GM23248 (cell line): ENCODE measurements at regions not wholly inside any gene's neighbourhood (a gene's known extent, or its start where the extent isn't known, plus 50 kb on each side); places are given as distances from the start of the nearest gene placed in this dataset.

Source experiments
- DNase-seq: peaks from one replicate; pipeline ENCODE4 v3.0.0-alpha.2; 2015
- H2AFZ ChIP-seq: fragments of 200-600 bp; sonication (generic); 2 replicates; pipeline ENCODE4 v1.6.1; 2016; ENCODE audit warnings: antibody characterized with exemption
- H3F3A ChIP-seq: fragments of 200-600 bp; sonication (generic); 2 replicates; pipeline ENCODE4 v1.6.1; 2016; ENCODE audit warnings: mild to moderate bottlenecking, antibody characterized with exemption, mixed run types; ENCODE audit not compliant: insufficient read depth
- H3K27ac ChIP-seq: fragments of 200-600 bp; sonication (generic); 2 replicates; pipeline ENCODE4 v1.5.1; 2016; ENCODE audit warnings: mild to moderate bottlenecking
- H3K27me3 ChIP-seq: fragments of 200-600 bp; sonication (generic); replicated peaks from 2 replicates; pipeline ENCODE4 v1.6.1; 2016; ENCODE audit warnings: mild to moderate bottlenecking; ENCODE audit not compliant: insufficient read depth
- H3K36me3 ChIP-seq: fragments of 200-600 bp; sonication (generic); 2 replicates; pipeline ENCODE4 v1.6.1; 2016; ENCODE audit warnings: low read depth, mild to moderate bottlenecking
- H3K4me1 ChIP-seq: fragments of 200-600 bp; sonication (generic); 2 replicates; pipeline ENCODE4 v1.6.1; 2016; ENCODE audit warnings: mild to moderate bottlenecking; ENCODE audit not compliant: insufficient read depth
- H3K4me2 ChIP-seq: fragments of 200-600 bp; sonication (generic); one replicate; pipeline ENCODE4 v1.6.1; 2016; ENCODE audit warnings: mild to moderate bottlenecking; ENCODE audit not compliant: unreplicated experiment
- H3K4me3 ChIP-seq: fragments of 200-600 bp; sonication (generic); 2 replicates; pipeline ENCODE4 v1.5.1; 2016; ENCODE audit warnings: mild to moderate bottlenecking
- H3K79me2 ChIP-seq: fragments of 200-600 bp; sonication (generic); 2 replicates; pipeline ENCODE4 v1.6.1; 2016; ENCODE audit warnings: mild to moderate bottlenecking; ENCODE audit not compliant: insufficient read depth
- H3K9ac ChIP-seq: fragments of 200-600 bp; sonication (generic); 2 replicates; pipeline ENCODE4 v1.6.1; 2016; ENCODE audit warnings: mild to moderate bottlenecking
- H3K9me2 ChIP-seq: fragments of 200-600 bp; sonication (generic); 2 replicates; pipeline ENCODE4 v1.6.1; 2016; ENCODE audit warnings: mixed run types, mild to moderate bottlenecking, moderate library complexity; ENCODE audit not compliant: insufficient read depth
- H3K9me3 ChIP-seq: fragments of 200-600 bp; sonication (generic); one replicate; pipeline ENCODE4 v1.6.1; 2017; ENCODE audit warnings: low read depth
- H4K20me1 ChIP-seq: fragments of 200-600 bp; sonication (generic); 2 replicates; pipeline ENCODE4 v1.6.0; 2016; ENCODE audit not compliant: insufficient read depth
- EZH2 ChIP-seq: fragments of 200-600 bp; sonication (generic); IDR thresholded peaks from 2 replicates; pipeline ENCODE4 v1.6.1; 2018; ENCODE audit warnings: antibody characterized with exemption, mild to moderate bottlenecking; ENCODE audit not compliant: insufficient read depth, poor library complexity, severe bottlenecking
- EZH2phosphoT487 ChIP-seq: fragments of 200-600 bp; sonication (generic); IDR thresholded peaks from 2 replicates; pipeline ENCODE4 v1.6.1; 2018; ENCODE audit warnings: antibody characterized with exemption, moderate library complexity, mild to moderate bottlenecking, low read depth; ENCODE audit not compliant: insufficient read depth
- WGBS, 2 experiments: methylation state at CpG; one replicate each; pipeline ENCODE4 v1.1.6; 2015 to 2017; ENCODE audit warnings: low lambda C conversion rate in 2 of 2, low coverage in 1 of 2; ENCODE audit errors: missing lambda C conversion rate in 2 of 2; 5-methylcytosine and 5-hydroxymethylcytosine counted together
- in situ Hi-C: fragments of 300-500 bp; cut with MboI; formaldehyde crosslinking; loops from 2 replicates; pipeline ENCODE4 v1.15.0; 2020

DNA sequence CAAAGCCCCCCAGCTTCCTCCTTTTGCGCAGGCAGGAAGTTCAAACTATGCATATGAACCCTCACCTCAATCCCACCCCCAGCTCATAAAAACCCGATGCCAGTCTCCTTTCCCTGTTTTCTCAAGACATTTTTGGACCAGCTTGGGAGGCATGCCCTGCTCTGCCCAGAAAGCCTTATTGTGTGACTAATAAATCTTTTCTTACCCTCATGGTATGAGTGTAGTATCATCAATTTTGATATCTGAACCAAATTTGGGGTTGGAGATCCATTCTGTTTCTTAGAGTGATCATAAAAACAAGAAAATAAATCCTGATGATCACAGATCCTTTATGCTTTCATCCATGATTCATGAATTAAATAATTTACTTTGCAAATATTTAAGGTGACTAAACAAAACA is 128.5 kb downstream of the ALG10B start:
- H3K9ac ChIP-seq = no peak overlapping the region
- WGBS, 2 experiments = 23 to 25% methylated on average over 2 of the region's 2 CpGs
- H3K27ac ChIP-seq = no peak overlapping the region
- no peaks in the 10 kb centered on the region for H3K9me2 ChIP-seq
- no peaks in the 10 kb centered on the region for H3F3A ChIP-seq
- H3K4me1 ChIP-seq = no peaks in the 10 kb centered on the region
- no peak overlapping the region for H3K4me2 ChIP-seq
- H3K79me2 ChIP-seq = no peaks in the 10 kb centered on the region
- no peak for DNase-seq
- no peaks in the 10 kb centered on the region for H3K36me3 ChIP-seq
- no peaks in the 10 kb centered on the region for H3K9me3 ChIP-seq
- H2AFZ ChIP-seq = no peak overlapping the region
- in situ Hi-C loops = no loop called here
- H3K27me3 ChIP-seq = no peaks in the 10 kb centered on the region
- H4K20me1 ChIP-seq = no peaks in the 10 kb centered on the region
- TF ChIP-seq EZH2 = no peak
- TF ChIP-seq EZH2phosphoT487 = no peak
- no peak overlapping the region for H3K4me3 ChIP-seq

DNA sequence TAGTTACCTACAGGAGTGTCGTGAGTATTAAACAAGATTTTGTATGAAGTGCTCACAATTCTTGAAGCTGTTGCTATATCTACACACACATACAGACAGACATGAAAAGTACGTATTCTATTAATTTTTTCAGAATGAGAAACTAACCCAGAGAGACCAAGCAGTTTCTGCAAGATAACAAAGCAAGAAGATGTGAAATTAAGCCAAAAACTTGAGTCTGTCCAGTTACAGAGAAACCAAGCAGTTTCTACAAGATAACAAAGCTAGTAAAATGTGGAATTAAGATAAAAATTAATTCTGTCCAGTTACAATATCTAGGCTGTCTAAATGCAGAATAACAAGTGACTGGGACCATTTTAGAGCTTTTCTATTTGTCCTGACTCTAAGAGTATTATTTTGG is 132.4 kb downstream of the ALG10B start:
- no peak overlapping the region for H3K9ac ChIP-seq
- no peak overlapping the region for H3K4me3 ChIP-seq
- TF ChIP-seq EZH2 = no peak
- TF ChIP-seq EZH2phosphoT487 = no peak
- WGBS, 2 experiments = 28 to 30% methylated on average over 2 of the region's 2 CpGs
- H3K79me2 ChIP-seq = no peaks in the 10 kb centered on the region
- H3K36me3 ChIP-seq = no peaks in the 10 kb centered on the region
- no peaks in the 10 kb centered on the region for H3K4me1 ChIP-seq
- H3K9me3 ChIP-seq = no peaks in the 10 kb centered on the region
- no peak for DNase-seq
- no peak overlapping the region for H2AFZ ChIP-seq
- no peaks in the 10 kb centered on the region for H3F3A ChIP-seq
- no peak overlapping the region for H3K27ac ChIP-seq
- H4K20me1 ChIP-seq = no peaks in the 10 kb centered on the region
- no peak overlapping the region for H3K4me2 ChIP-seq
- no peaks in the 10 kb centered on the region for H3K27me3 ChIP-seq
- H3K9me2 ChIP-seq = no peaks in the 10 kb centered on the region
- in situ Hi-C loops = no loop called here

DNA sequence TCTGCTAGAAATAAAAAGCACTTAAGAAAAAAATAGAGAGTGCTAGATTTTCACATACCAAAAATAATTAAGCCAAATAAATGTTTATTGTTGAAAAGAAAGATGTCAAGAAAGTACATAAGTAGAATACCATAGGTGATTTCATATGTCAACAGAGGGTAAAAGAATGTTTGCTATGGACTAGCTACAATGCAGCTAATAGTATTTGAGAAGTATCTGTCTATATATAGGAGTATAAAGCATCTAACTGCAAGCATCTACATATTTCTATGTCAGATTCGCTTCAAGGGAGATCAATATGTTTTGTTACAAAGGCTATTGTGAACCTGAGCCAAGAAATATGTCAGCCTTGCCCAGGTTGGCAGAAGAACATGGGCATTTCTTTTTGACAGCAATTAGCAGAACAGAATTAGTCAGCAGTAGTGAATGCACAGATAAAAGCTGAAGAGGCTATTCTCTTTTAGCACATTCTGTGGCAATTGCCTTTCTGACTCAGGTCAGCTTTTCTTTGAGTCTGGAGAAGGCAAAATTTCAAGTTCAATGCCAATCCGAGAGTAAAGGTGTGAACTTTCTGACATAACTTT is 140.1 kb downstream of the ALG10B start:
- in situ Hi-C loops = no loop called here
- no peaks in the 10 kb centered on the region for H3F3A ChIP-seq
- TF ChIP-seq EZH2phosphoT487 (no peak), EZH2 (no peak)

DNA sequence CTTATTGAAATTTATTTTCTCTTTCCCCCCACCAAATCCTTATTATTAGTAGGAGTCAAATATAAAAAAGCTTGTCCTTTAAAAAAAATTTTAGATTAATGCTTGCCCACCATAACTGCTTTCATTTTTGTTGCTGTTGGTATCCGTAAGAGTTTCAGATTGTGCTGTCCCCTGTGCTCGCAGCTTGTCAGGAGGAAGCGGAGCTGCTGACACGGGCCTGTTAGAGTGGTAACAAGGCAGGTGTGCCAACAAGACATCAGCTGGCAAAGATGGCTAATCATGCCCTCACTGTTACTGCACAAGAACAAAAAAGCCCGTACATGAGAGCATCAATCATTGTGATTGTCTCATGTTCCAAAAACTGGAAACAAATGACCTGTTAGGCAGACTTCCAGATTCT is 148.4 kb downstream of the ALG10B start:
- Histone ChIP-seq H3K79me2 (no peaks in the 10 kb centered on the region), H3K9me2 (no peaks in the 10 kb centered on the region), H3K9me3 (no peaks in the 10 kb centered on the region), H3F3A (no peaks in the 10 kb centered on the region), H3K4me2 (no peak overlapping the region), H3K9ac (no peak overlapping the region), H3K27me3 (no peaks in the 10 kb centered on the region), H3K36me3 (no peaks in the 10 kb centered on the region), H3K4me1 (no peaks in the 10 kb centered on the region), H3K4me3 (no peak overlapping the region), H2AFZ (no peak overlapping the region), H4K20me1 (no peaks in the 10 kb centered on the region), H3K27ac (no peak overlapping the region)
- WGBS, 2 experiments = 25 to 33% methylated on average over 5 of the region's 5 CpGs
- DNase-seq = no peak
- TF ChIP-seq EZH2phosphoT487 (no peak), EZH2 (no peak)
- in situ Hi-C loops = no loop called here

More for the DNA sequence above, 140.1 kb downstream of the ALG10B start:
- Histone ChIP-seq H3K4me1 (no peaks in the 10 kb centered on the region), H3K27ac (no peak overlapping the region), H3K79me2 (no peaks in the 10 kb centered on the region), H3K9me2 (no peaks in the 10 kb centered on the region), H4K20me1 (no peaks in the 10 kb centered on the region), H3K4me3 (no peak overlapping the region), H3K36me3 (no peaks in the 10 kb centered on the region), H3K4me2 (no peak overlapping the region), H3K9me3 (no peaks in the 10 kb centered on the region), H2AFZ (no peak overlapping the region), H3K27me3 (no peaks in the 10 kb centered on the region), H3K9ac (no peak overlapping the region)
- 12 to 18% methylated on average over 2 of the region's 2 CpGs for WGBS, 2 experiments
- DNase-seq = no peak

DNA sequence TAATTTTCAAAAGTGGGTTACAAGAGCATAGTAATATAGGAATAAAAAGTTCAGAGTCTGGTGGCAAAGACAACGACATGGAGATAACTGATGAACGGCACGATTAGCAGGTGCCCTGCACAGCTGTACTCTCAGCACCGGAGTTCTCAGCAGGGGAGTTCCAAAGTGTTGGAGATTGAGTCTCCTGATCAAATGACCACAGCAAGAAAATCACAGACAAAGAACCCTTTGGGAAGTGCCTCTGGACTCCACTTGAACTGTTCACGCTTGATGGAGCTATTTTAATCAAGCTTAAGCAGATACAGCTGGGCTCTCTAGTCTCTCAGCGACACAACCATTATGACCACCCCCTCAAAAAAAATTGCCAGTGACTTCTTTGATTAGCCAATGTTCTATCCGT is 153.1 kb downstream of the ALG10B start:
- H3K36me3 ChIP-seq = no peaks in the 10 kb centered on the region
- no peak for TF ChIP-seq EZH2phosphoT487
- no peak for TF ChIP-seq EZH2
- H3K4me1 ChIP-seq = no peaks in the 10 kb centered on the region
- H3K4me2 ChIP-seq = no peak overlapping the region
- no peak for DNase-seq
- H3K4me3 ChIP-seq = no peak overlapping the region
- 35 to 41% methylated on average over 7 of the region's 7 CpGs for WGBS, 2 experiments
- H3F3A ChIP-seq = no peaks in the 10 kb centered on the region
- in situ Hi-C loops = no loop called here
- H3K27ac ChIP-seq = no peak overlapping the region
- no peaks in the 10 kb centered on the region for H3K9me2 ChIP-seq
- no peaks in the 10 kb centered on the region for H3K27me3 ChIP-seq
- H4K20me1 ChIP-seq = no peaks in the 10 kb centered on the region
- H3K79me2 ChIP-seq = no peaks in the 10 kb centered on the region
- no peak overlapping the region for H2AFZ ChIP-seq
- no peak overlapping the region for H3K9ac ChIP-seq
- no peaks in the 10 kb centered on the region for H3K9me3 ChIP-seq
